ENCODE measurements at regions not wholly inside any gene's neighbourhood (a gene's known extent, or its start where the extent isn't known, plus 50 kb on each side); places are given as distances from the start of the nearest gene placed in this dataset.

GRCh38 chr17:5877366-5877765 is 192.8 kb upstream of the WSCD1 start:
- no peak for TF ChIP-seq CTCF (IDR thresholded peaks at IDR 0.05; ENCODE audit: insufficient read depth, low read length, poor library complexity, severe bottlenecking)
- TF ChIP-seq EZH2phosphoT487 (conservative IDR thresholded peaks at IDR 0.05; ENCODE audit: low read length), result no peak

Data from SU-DHL-6 (cell line).